PC-9 (cell line): ENCODE measurements at regions not wholly inside any gene's neighbourhood (a gene's known extent, or its start where the extent isn't known, plus 50 kb on each side); places are given as distances from the start of the nearest gene placed in this dataset.

Source experiments
- BruUV-seq: library from RNA; stranded (reverse); fragments of 400-500 nt; replicated peaks from 2 replicates; lab custom pipeline; 2021; lab: Mats Ljungman, UMichigan
- CTCF ChIA-PET: fragments of 300-600 bp; sonication (Branson Sonifier 250); formaldehyde crosslinking; loops from one replicate; lab custom pipeline; 2022; ENCODE audit warnings: antibody characterized with exemption; lab: Charles Lee
- POLR2A ChIA-PET: fragments of 300-600 bp; sonication (Branson Sonifier 250); formaldehyde crosslinking; loops from one replicate; lab custom pipeline; 2022; ENCODE audit warnings: antibody characterized with exemption; ENCODE audit not compliant: unreplicated experiment; lab: Charles Lee
- DNase-seq, 2 experiments: peaks; one replicate each; pipeline versions ENCODE4 v3.0.0 to v3.0.0-alpha.2; 2015 to 2022; ENCODE audit warnings: mixed read lengths in 1 of 2
- H2AFZ ChIP-seq: fragments of 200-600 bp; sonication (generic); 2 replicates; pipeline ENCODE4 v1.8.1; 2017; ENCODE audit warnings: antibody characterized with exemption
- H3F3A ChIP-seq: fragments of 200-600 bp; sonication (generic); 2 replicates; pipeline ENCODE4 v1.8.1; 2017; ENCODE audit warnings: antibody characterized with exemption, mild to moderate bottlenecking, low read depth; ENCODE audit not compliant: insufficient read depth
- H3K27ac ChIP-seq: fragments of 200-600 bp; sonication (generic); 2 replicates; pipeline ENCODE4 v1.6.1; 2016; ENCODE audit warnings: mixed run types
- H3K27me3 ChIP-seq: fragments of 200-600 bp; sonication (generic); 2 replicates; pipeline ENCODE4 v1.6.1; 2016; ENCODE audit warnings: low read depth, mixed run types; ENCODE audit not compliant: insufficient read depth
- H3K36me3 ChIP-seq: fragments of 200-600 bp; sonication (generic); 2 replicates; pipeline ENCODE4 v1.6.1; 2016; ENCODE audit warnings: low read depth, mixed run types
- H3K4me1 ChIP-seq: fragments of 200-600 bp; sonication (generic); replicated peaks from 2 replicates; pipeline ENCODE4 v1.6.1; 2016; ENCODE audit warnings: mixed run types; ENCODE audit not compliant: insufficient read depth
- H3K4me2 ChIP-seq: fragments of 200-600 bp; sonication (generic); 2 replicates; pipeline ENCODE4 v1.6.1; 2017; ENCODE audit warnings: mixed run types
- H3K4me3 ChIP-seq: fragments of 200-600 bp; sonication (generic); 2 replicates; pipeline ENCODE4 v1.6.1; 2016; ENCODE audit warnings: mixed run types
- H3K79me2 ChIP-seq: fragments of 200-600 bp; sonication (generic); 2 replicates; pipeline ENCODE4 v1.6.1; 2017; ENCODE audit warnings: low read depth, mixed run types
- H3K9me2 ChIP-seq: fragments of 200-600 bp; sonication (generic); 2 replicates; pipeline ENCODE4 v1.8.1; 2017; ENCODE audit warnings: mild to moderate bottlenecking; ENCODE audit not compliant: insufficient read depth
- H3K9me3 ChIP-seq: fragments of 200-600 bp; sonication (generic); 2 replicates; pipeline ENCODE4 v1.8.1; 2016; ENCODE audit warnings: low read depth; ENCODE audit not compliant: insufficient read depth
- H4K20me1 ChIP-seq: fragments of 200-600 bp; sonication (generic); 2 replicates; pipeline ENCODE4 v1.8.1; 2017; ENCODE audit not compliant: insufficient read depth
- CTCF ChIP-seq: fragments of 200-600 bp; sonication (generic); conservative IDR thresholded peaks from 2 replicates; pipeline ENCODE4 v1.6.1; 2017; ENCODE audit warnings: mixed run types, antibody characterized with exemption, mild to moderate bottlenecking, moderate library complexity
- EZH2 ChIP-seq: fragments of 200-600 bp; sonication (generic); IDR thresholded peaks from 2 replicates; pipeline ENCODE4 v1.8.0; 2017; ENCODE audit warnings: antibody characterized with exemption, low read depth
- intact Hi-C: fragments of 100-400 bp; cut with micrococcal nuclease; formaldehyde crosslinking; loops from one replicate; pipeline ENCODE4 v1.10.0; 2022; ENCODE audit not compliant: unreplicated experiment

GRCh38 chrX:98380106-98380505 lies 1496.4 kb downstream of the RPA4 start:
- POLR2A ChIA-PET = no interaction called here
- no TSS peak for BruUV-seq
- no peaks in the 10 kb centered on the region for H3F3A ChIP-seq
- no peak overlapping the region for H3K27ac ChIP-seq
- no peaks in the 10 kb centered on the region for H3K9me3 ChIP-seq
- no peaks in the 10 kb centered on the region for H4K20me1 ChIP-seq
- no peak overlapping the region for H3K4me3 ChIP-seq
- intact Hi-C loops = no loop called here
- H3K27me3 ChIP-seq = no peaks in the 10 kb centered on the region
- H3K9me2 ChIP-seq = no peaks in the 10 kb centered on the region
- no peak overlapping the region for H3K4me2 ChIP-seq
- H2AFZ ChIP-seq = no peak overlapping the region
- no peaks in the 10 kb centered on the region for H3K36me3 ChIP-seq
- no peaks in the 10 kb centered on the region for H3K79me2 ChIP-seq
- TF ChIP-seq EZH2 (no peak), CTCF (no peak)
- CTCF ChIA-PET = no interaction called here
- DNase-seq = no peak
- no peaks in the 10 kb centered on the region for H3K4me1 ChIP-seq

- POLR2A ChIA-PET = no interaction called here
- H3K4me1 ChIP-seq = no peaks in the 10 kb centered on the region
- H4K20me1 ChIP-seq = no peaks in the 10 kb centered on the region
- CTCF ChIA-PET = no interaction called here
- no peaks in the 10 kb centered on the region for H3F3A ChIP-seq
- H3K4me3 ChIP-seq = no peak overlapping the region
- no peaks in the 10 kb centered on the region for H3K27me3 ChIP-seq
- H3K79me2 ChIP-seq = no peaks in the 10 kb centered on the region
- H2AFZ ChIP-seq = no peak overlapping the region
- no peak overlapping the region for H3K27ac ChIP-seq
- no peak for TF ChIP-seq EZH2
- intact Hi-C loops = no loop called here
- H3K36me3 ChIP-seq = no peaks in the 10 kb centered on the region
- H3K4me2 ChIP-seq = no peak overlapping the region
- H3K9me3 ChIP-seq = no peaks in the 10 kb centered on the region
- BruUV-seq = no TSS peak
- H3K9me2 ChIP-seq = no peaks in the 10 kb centered on the region
- no peak for DNase-seq
These were observed 1496.8 kb downstream of the RPA4 start for GRCh38 chrX:98380556-98380955.

- H3K79me2 ChIP-seq = no peaks in the 10 kb centered on the region
- no peaks in the 10 kb centered on the region for H3K27me3 ChIP-seq
- TF ChIP-seq CTCF (no peak), EZH2 (no peak)
- H2AFZ ChIP-seq = no peak overlapping the region
- H4K20me1 ChIP-seq = no peaks in the 10 kb centered on the region
- no peaks in the 10 kb centered on the region for H3F3A ChIP-seq
- H3K4me1 ChIP-seq = no peaks in the 10 kb centered on the region
- intact Hi-C loops = no loop called here
- no peaks in the 10 kb centered on the region for H3K9me3 ChIP-seq
- H3K9me2 ChIP-seq = no peaks in the 10 kb centered on the region
- ChIA-PET POLR2A (no interaction called here), CTCF (no interaction called here)
- no peak overlapping the region for H3K4me3 ChIP-seq
- H3K36me3 ChIP-seq = no peaks in the 10 kb centered on the region
- no TSS peak for BruUV-seq
- H3K27ac ChIP-seq = no peak overlapping the region
- DNase-seq = no peak
- no peak overlapping the region for H3K4me2 ChIP-seq
These were observed 1514.8 kb downstream of the RPA4 start for GRCh38 chrX:98398542-98398941.

- Histone ChIP-seq H3K27me3 (no peaks in the 10 kb centered on the region), H3K4me1 (no peaks in the 10 kb centered on the region), H3K4me3 (no peak overlapping the region), H2AFZ (no peak overlapping the region), H3K36me3 (no peaks in the 10 kb centered on the region), H4K20me1 (no peaks in the 10 kb centered on the region), H3K9me3 (no peaks in the 10 kb centered on the region), H3K79me2 (no peaks in the 10 kb centered on the region), H3F3A (no peaks in the 10 kb centered on the region), H3K9me2 (no peaks in the 10 kb centered on the region), H3K27ac (no peak overlapping the region), H3K4me2 (no peak overlapping the region)
- CTCF ChIA-PET = no interaction called here
- no TSS peak for BruUV-seq
- DNase-seq = peak in 1 of 2 experiments; percentile 34
- intact Hi-C loops = no loop called here
- TF ChIP-seq CTCF = no peak
- no peak for TF ChIP-seq EZH2
- POLR2A ChIA-PET = no interaction called here
These were observed 1521.7 kb downstream of the RPA4 start for GRCh38 chrX:98405376-98405775.
